ENCODE measurements at regions not wholly inside any gene's neighbourhood (a gene's known extent, or its start where the extent isn't known, plus 50 kb on each side); places are given as distances from the start of the nearest gene placed in this dataset.
A peak's percentile ranks its signal among the peaks of the same experiment; 100 is the strongest.

- no peaks in the 10 kb centered on the region for H3F3A ChIP-seq (ENCODE audit: insufficient read depth, low read length, poor library complexity, severe bottlenecking)
- no peaks in the 10 kb centered on the region for H3K9me3 ChIP-seq (ENCODE audit: low read length)
- H2AFZ ChIP-seq (ENCODE audit: low read depth, low read length), result no peak overlapping the region
- TF ChIP-seq EP300 (conservative IDR thresholded peaks at IDR 0.05; ENCODE audit: poor library complexity, severe bottlenecking), result no peak
- no peak for TF ChIP-seq MXI1 (conservative IDR thresholded peaks at IDR 0.05; ENCODE audit: poor library complexity, severe bottlenecking)
- TF ChIP-seq POLR2AphosphoS5 (IDR thresholded peaks at IDR 0.05), result no peak
- no peak for TF ChIP-seq REST (IDR thresholded peaks at IDR 0.05; ENCODE audit: borderline replicate concordance)
- peak; percentile 69 for TF ChIP-seq CTCF (IDR thresholded peaks at IDR 0.05; ENCODE audit: poor library complexity, severe bottlenecking)
- TF ChIP-seq SMC3 (conservative IDR thresholded peaks at IDR 0.05; ENCODE audit: poor library complexity), result peak; percentile 67
- TF ChIP-seq EZH2 (IDR thresholded peaks at IDR 0.05; ENCODE audit: borderline replicate concordance, insufficient read depth, low read length, poor library complexity, severe bottlenecking), result no peak
- no peak for TF ChIP-seq TAF1 (IDR thresholded peaks at IDR 0.05; ENCODE audit: low read depth)
- TF ChIP-seq RAD21 (conservative IDR thresholded peaks at IDR 0.05), result peak; percentile 71
- H3K79me2 ChIP-seq (replicated peaks; ENCODE audit: insufficient read depth, low read length), result no peaks in the 10 kb centered on the region
- no peak overlapping the region for H3K27ac ChIP-seq (ENCODE audit: low read length)
- no peak overlapping the region for H3K4me2 ChIP-seq (ENCODE audit: low read length)
- no peak overlapping the region for H3K9ac ChIP-seq (ENCODE audit: low read length)
- no peaks in the 10 kb centered on the region for H4K20me1 ChIP-seq (ENCODE audit: insufficient read depth)
- H3K27me3 ChIP-seq (ENCODE audit: insufficient read depth, low read depth, low read length), result no peaks in the 10 kb centered on the region
- no peak overlapping the region for H3K4me3 ChIP-seq (ENCODE audit: low read length)
- H3K36me3 ChIP-seq (ENCODE audit: insufficient read depth, low read length), result no peaks in the 10 kb centered on the region
- no peaks in the 10 kb centered on the region for H3K9me2 ChIP-seq (ENCODE audit: insufficient read depth, low read length)
Measured at GRCh38 chr3:87503900-87504498, 227.6 kb upstream of the POU1F1 start.

- Histone ChIP-seq H3K9ac (ENCODE audit: low read length) (no peak overlapping the region), H4K20me1 (ENCODE audit: insufficient read depth) (no peaks in the 10 kb centered on the region), H3K27ac (ENCODE audit: low read length) (no peak overlapping the region), H3K27me3 (ENCODE audit: insufficient read depth, low read depth, low read length) (no peaks in the 10 kb centered on the region), H3K79me2 (replicated peaks; ENCODE audit: insufficient read depth, low read length) (no peaks in the 10 kb centered on the region), H3K4me2 (ENCODE audit: low read length) (no peak overlapping the region), H2AFZ (ENCODE audit: low read depth, low read length) (no peak overlapping the region), H3K4me3 (ENCODE audit: low read length) (no peak overlapping the region), H3K9me3 (ENCODE audit: low read length) (no peaks in the 10 kb centered on the region), H3K36me3 (ENCODE audit: insufficient read depth, low read length) (no peaks in the 10 kb centered on the region), H3F3A (ENCODE audit: insufficient read depth, low read length, poor library complexity, severe bottlenecking) (no peaks in the 10 kb centered on the region), H3K9me2 (ENCODE audit: insufficient read depth, low read length) (no peaks in the 10 kb centered on the region)
- TF ChIP-seq CTCF (IDR thresholded peaks at IDR 0.05; ENCODE audit: poor library complexity, severe bottlenecking), result no peak
- TF ChIP-seq SMC3 (conservative IDR thresholded peaks at IDR 0.05; ENCODE audit: poor library complexity), result no peak
- no peak for TF ChIP-seq RAD21 (conservative IDR thresholded peaks at IDR 0.05)
- TF ChIP-seq REST (IDR thresholded peaks at IDR 0.05; ENCODE audit: borderline replicate concordance), result no peak
- no peak for TF ChIP-seq MXI1 (conservative IDR thresholded peaks at IDR 0.05; ENCODE audit: poor library complexity, severe bottlenecking)
- TF ChIP-seq POLR2AphosphoS5 (IDR thresholded peaks at IDR 0.05), result no peak
- TF ChIP-seq TAF1 (IDR thresholded peaks at IDR 0.05; ENCODE audit: low read depth), result no peak
- TF ChIP-seq EZH2 (IDR thresholded peaks at IDR 0.05; ENCODE audit: borderline replicate concordance, insufficient read depth, low read length, poor library complexity, severe bottlenecking), result no peak
- TF ChIP-seq EP300 (conservative IDR thresholded peaks at IDR 0.05; ENCODE audit: poor library complexity, severe bottlenecking), result no peak
Measured at GRCh38 chr3:87501076-87501475, 224.7 kb upstream of the POU1F1 start.

All from neural cell (in vitro differentiated cells).